WTC11 (cell line): ENCODE measurements at regions not wholly inside any gene's neighbourhood (a gene's known extent, or its start where the extent isn't known, plus 50 kb on each side); places are given as distances from the start of the nearest gene placed in this dataset.

Experiments used
- NFYB ChIP-seq: sonication (generic); formaldehyde crosslinking; conservative IDR thresholded peaks from 2 replicates; pipeline ENCODE4 v1.8.0; 2022; ENCODE audit warnings: low read depth, missing genetic modification reagents
- PREB ChIP-seq: sonication (generic); formaldehyde crosslinking; IDR thresholded peaks from 2 replicates; pipeline ENCODE4 v1.8.1; 2022; ENCODE audit warnings: mild to moderate bottlenecking, missing genetic modification reagents, moderate library complexity, borderline replicate concordance

- TF ChIP-seq NFYB (CRISPR knock-in tag) (no peak), PREB (no peak)
Measured at GRCh38 chr6:164551706-164552105, 757.7 kb downstream of the C6orf118 start.
